HL-60 (cell line): ENCODE measurements at regions not wholly inside any gene's neighbourhood (a gene's known extent, or its start where the extent isn't known, plus 50 kb on each side); places are given as distances from the start of the nearest gene placed in this dataset.

Experiments
- TF ChIP-seq, protein P1 (sequence below): IDR thresholded peaks from one replicate; pipeline ENCODE4 v1.5.1; 2011; ENCODE audit warnings: low read length, control low read depth, inconsistent platforms; ENCODE audit not compliant: insufficient read depth
- TF ChIP-seq, protein P2 (sequence below): IDR thresholded peaks from 2 replicates; pipeline ENCODE4 v1.6.1; 2012; ENCODE audit warnings: low read depth; ENCODE audit not compliant: insufficient replicate concordance

GRCh38 chr2:8297376-8298231 is 384.3 kb upstream of the ID2 start:
- TF ChIP-seq, protein P1, sequence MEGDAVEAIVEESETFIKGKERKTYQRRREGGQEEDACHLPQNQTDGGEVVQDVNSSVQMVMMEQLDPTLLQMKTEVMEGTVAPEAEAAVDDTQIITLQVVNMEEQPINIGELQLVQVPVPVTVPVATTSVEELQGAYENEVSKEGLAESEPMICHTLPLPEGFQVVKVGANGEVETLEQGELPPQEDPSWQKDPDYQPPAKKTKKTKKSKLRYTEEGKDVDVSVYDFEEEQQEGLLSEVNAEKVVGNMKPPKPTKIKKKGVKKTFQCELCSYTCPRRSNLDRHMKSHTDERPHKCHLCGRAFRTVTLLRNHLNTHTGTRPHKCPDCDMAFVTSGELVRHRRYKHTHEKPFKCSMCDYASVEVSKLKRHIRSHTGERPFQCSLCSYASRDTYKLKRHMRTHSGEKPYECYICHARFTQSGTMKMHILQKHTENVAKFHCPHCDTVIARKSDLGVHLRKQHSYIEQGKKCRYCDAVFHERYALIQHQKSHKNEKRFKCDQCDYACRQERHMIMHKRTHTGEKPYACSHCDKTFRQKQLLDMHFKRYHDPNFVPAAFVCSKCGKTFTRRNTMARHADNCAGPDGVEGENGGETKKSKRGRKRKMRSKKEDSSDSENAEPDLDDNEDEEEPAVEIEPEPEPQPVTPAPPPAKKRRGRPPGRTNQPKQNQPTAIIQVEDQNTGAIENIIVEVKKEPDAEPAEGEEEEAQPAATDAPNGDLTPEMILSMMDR, result no peak
- TF ChIP-seq, protein P2, sequence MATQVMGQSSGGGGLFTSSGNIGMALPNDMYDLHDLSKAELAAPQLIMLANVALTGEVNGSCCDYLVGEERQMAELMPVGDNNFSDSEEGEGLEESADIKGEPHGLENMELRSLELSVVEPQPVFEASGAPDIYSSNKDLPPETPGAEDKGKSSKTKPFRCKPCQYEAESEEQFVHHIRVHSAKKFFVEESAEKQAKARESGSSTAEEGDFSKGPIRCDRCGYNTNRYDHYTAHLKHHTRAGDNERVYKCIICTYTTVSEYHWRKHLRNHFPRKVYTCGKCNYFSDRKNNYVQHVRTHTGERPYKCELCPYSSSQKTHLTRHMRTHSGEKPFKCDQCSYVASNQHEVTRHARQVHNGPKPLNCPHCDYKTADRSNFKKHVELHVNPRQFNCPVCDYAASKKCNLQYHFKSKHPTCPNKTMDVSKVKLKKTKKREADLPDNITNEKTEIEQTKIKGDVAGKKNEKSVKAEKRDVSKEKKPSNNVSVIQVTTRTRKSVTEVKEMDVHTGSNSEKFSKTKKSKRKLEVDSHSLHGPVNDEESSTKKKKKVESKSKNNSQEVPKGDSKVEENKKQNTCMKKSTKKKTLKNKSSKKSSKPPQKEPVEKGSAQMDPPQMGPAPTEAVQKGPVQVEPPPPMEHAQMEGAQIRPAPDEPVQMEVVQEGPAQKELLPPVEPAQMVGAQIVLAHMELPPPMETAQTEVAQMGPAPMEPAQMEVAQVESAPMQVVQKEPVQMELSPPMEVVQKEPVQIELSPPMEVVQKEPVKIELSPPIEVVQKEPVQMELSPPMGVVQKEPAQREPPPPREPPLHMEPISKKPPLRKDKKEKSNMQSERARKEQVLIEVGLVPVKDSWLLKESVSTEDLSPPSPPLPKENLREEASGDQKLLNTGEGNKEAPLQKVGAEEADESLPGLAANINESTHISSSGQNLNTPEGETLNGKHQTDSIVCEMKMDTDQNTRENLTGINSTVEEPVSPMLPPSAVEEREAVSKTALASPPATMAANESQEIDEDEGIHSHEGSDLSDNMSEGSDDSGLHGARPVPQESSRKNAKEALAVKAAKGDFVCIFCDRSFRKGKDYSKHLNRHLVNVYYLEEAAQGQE, result no peak
